Tibial nerve (tissue), 4 donors: ENCODE measurements at regions not wholly inside any gene's neighbourhood (a gene's known extent, or its start where the extent isn't known, plus 50 kb on each side); places are given as distances from the start of the nearest gene placed in this dataset.

Source experiments
- CTCF ChIP-seq, 5 experiments: fragments of 200-600 bp in 3 of 5; fragments of 450-650 bp in 2 of 5; sonication (generic) in 3 of 5; IDR thresholded peaks; one replicate each; pipeline ENCODE4 v1.5.1; 2016 to 2019; ENCODE audit warnings: antibody characterized with exemption in 5 of 5, mild to moderate bottlenecking in 3 of 5, moderate library complexity in 2 of 5
- EP300 ChIP-seq, 2 donors: sonication (generic); formaldehyde crosslinking; IDR thresholded peaks; one replicate each; pipeline ENCODE4 v1.6.1; 2017; ENCODE audit warnings: antibody characterized with exemption in 2 of 2, mild to moderate bottlenecking in 1 of 2
- POLR2A ChIP-seq, 2 donors: fragments of 450-650 bp; IDR thresholded peaks; one replicate each; pipeline ENCODE4 v1.6.1; 2017; ENCODE audit warnings: antibody characterized with exemption in 2 of 2, mild to moderate bottlenecking in 2 of 2, moderate library complexity in 2 of 2

DNA sequence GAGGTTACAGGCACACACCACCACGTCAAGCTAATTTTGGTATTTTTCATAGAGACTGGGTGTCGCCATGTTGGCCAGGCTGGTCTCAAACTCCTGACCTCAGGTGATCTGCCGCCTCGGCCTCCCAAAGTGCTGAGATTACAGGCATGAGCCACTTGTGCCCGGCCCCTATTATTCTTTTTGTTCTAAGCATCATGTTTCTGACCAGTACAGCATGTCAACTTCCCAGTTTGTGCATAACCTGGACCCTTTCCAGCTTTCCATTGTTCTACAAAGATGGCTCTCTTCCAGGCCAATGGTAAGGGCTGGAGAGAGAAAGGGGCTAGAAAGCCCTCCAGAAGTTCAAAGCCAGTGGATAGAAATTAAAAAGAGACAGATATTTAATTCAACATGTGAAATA lies 91.3 kb upstream of the TNFAIP3 start:
- TF ChIP-seq CTCF (IDR thresholded peaks at IDR 0.05) (no peak), POLR2A (IDR thresholded peaks at IDR 0.05) (no peak), EP300 (IDR thresholded peaks at IDR 0.05) (no peak)
